Esophagus squamous epithelium (tissue), 4 donors: ENCODE measurements at regions not wholly inside any gene's neighbourhood (a gene's known extent, or its start where the extent isn't known, plus 50 kb on each side); places are given as distances from the start of the nearest gene placed in this dataset.

ENCODE experiments used
- CTCF ChIP-seq, 6 experiments: fragments of 450-650 bp in 4 of 6; fragments of 200-600 bp in 2 of 6; sonication (generic) in 2 of 6; IDR thresholded peaks; one replicate each; pipeline ENCODE4 v1.5.1; 2016 to 2019; ENCODE audit warnings: antibody characterized with exemption in 6 of 6, mild to moderate bottlenecking in 4 of 6, moderate library complexity in 4 of 6
- POLR2A ChIP-seq, 4 donors: fragments of 450-650 bp; IDR thresholded peaks; one replicate each; pipeline ENCODE4 v1.6.1; 2017; ENCODE audit warnings: antibody characterized with exemption in 4 of 4, mild to moderate bottlenecking in 4 of 4, moderate library complexity in 3 of 4

GRCh38 chr6:148614602-148615001, 132.2 kb upstream of the UST start:
- TF ChIP-seq POLR2A (IDR thresholded peaks at IDR 0.05) (no peak), CTCF (IDR thresholded peaks at IDR 0.05) (no peak)
